ENCODE measurements at regions not wholly inside any gene's neighbourhood (a gene's known extent, or its start where the extent isn't known, plus 50 kb on each side); places are given as distances from the start of the nearest gene placed in this dataset.

- TF ChIP-seq CTCF (conservative IDR thresholded peaks at IDR 0.05; ENCODE audit: low read length): no peak
- TF ChIP-seq EZH2phosphoT487 (IDR thresholded peaks at IDR 0.05; ENCODE audit: borderline replicate concordance): no peak
Measured at GRCh38 chr4:33411182-33411581, 2691.0 kb downstream of the PCDH7 start.

Data from Loucy (cell line).